ENCODE measurements at regions not wholly inside any gene's neighbourhood (a gene's known extent, or its start where the extent isn't known, plus 50 kb on each side); places are given as distances from the start of the nearest gene placed in this dataset.
"Not testable (repeated sequence)": the region's sequence is repeated elsewhere in the genome, so short reads cannot be mapped to it uniquely, and the experiment has no call there.

DNA sequence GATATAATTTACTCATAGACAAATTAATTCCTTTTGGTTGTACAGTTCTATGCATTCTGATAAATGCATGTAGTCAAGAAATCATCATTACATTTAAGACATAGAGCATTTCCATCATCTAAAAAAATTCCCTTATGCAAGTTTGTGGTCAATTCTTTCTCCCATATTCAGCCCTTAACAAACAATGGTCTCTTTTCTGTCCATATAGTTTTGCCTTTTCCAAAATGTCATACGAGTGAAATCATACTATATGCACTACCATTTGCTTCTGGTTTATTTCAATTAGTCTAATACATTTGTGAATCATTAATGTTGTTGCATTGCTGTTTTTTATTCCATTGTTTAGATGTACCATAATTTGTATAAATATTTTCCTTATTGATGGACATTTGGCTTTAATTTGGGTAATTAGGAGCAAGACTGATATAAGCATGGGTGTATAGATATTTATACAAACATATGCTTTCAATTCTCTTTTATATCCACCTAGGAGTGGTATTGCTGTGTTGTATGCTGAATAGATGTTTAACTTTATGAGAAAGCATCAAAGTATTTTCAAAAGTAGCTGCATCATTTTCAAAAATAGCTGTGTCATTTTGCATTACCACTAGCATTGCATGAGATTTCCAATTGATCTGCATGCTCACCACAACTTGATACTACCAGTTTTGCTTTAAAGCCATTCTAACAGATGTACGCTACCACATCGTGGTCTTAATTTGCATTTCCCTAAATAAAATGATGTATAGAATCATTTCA is 397.0 kb upstream of the ADAMTS5 start:
- no peak for DNase-seq

DNA sequence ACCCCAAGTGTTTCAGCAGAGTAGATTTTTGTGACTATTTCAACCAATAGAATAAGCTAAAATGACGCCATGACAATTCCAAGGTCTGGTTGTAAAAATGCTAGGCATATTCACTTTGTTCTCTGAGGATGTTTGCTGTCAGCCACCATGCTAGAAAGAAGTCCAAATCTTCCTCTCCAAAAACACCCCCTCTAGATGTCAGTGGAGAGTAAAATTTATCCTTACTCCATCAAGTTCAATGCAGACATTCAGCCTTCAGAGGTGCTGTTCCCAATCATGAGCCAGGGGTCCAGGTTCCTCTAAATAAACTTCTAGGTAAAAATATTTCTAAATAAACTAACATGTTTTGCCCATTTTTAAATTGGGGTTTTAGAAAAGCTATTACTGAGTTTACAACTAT is 395.4 kb upstream of the ADAMTS5 start:
- no peak for DNase-seq

DNA sequence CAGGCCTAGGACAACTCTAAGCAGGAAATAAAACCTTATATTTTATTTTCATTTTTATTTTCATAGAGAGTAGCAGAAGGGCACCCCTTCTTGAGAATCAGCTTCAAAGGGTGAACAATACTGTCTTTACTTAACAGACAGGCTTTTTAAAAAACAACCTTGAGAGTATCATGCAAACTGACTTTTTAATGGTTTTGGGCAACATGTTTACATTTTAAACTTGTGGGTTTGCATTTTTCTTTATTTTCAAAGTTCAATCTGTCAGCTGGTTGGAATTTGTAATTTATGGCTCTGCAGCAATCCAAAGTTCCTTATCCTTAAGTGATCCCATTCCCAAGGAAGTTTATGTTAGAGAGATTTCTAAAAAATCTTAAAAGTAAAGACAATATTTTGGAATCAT is 392.3 kb upstream of the ADAMTS5 start:
- no peak for DNase-seq

DNA sequence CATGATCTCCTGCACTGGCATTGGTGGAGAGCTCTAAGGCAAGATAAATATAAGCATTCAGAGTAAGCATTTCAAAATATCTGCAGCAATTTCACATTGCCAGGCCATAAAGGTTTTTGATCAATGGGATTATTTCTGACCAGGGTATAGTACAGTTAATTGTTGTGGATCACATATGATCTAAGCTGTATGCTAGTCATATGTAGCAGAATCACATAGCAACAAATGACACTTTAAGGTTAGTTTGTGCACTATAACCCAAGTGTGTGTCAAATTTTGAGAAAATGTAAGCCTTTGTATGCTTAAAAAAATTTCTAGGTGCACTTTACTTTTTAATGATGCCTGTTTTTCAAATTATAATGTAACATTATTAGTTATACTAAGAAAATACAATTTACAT is 386.0 kb upstream of the ADAMTS5 start:
- no peak for DNase-seq

- DNase-seq, result no peak
Measured at GRCh38 chr21:27346041-27346448, 379.2 kb upstream of the ADAMTS5 start.

- peak; percentile 82 for DNase-seq
Measured at GRCh38 chr21:27339902-27340301, 373.0 kb upstream of the ADAMTS5 start.

DNA sequence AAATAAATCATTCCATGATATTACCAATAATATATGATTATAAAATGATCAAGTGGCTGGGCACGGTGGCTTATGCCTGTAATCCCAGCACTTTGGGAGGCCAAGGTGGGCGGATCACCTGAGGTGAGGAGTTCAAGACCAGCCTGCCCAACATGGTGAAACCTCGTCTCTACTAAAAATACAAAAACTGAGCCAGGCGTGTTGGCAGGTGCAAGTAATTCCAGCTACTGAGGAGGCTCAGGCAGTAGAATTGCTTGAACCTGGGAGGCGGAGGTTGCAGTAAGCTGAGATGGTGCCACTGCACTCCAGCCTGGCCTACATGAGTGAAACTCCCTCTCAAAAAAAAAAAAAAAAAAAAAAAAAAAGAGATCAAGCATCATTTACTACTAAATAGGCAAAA is 371.1 kb upstream of the ADAMTS5 start:
- not testable (repeated sequence) for DNase-seq

DNA sequence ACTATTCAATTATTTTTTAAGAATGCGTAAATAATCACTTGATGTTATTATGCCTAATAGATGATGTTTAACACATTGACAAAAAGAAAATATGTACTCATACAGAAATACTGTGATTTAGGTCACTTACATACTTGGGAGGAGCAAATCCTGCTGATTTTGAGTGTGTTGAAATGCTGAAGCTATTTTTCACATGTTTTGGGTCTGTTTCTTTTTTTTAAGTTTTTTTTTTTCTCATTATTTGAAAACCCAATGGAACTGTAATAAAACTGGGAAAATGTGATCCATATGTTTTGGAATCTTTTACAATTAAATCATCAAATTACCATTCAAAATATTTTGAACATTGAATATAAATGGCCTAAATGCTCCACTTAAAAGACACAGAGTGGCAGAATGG is 366.2 kb upstream of the ADAMTS5 start:
- peak; percentile 81 for DNase-seq

DNA sequence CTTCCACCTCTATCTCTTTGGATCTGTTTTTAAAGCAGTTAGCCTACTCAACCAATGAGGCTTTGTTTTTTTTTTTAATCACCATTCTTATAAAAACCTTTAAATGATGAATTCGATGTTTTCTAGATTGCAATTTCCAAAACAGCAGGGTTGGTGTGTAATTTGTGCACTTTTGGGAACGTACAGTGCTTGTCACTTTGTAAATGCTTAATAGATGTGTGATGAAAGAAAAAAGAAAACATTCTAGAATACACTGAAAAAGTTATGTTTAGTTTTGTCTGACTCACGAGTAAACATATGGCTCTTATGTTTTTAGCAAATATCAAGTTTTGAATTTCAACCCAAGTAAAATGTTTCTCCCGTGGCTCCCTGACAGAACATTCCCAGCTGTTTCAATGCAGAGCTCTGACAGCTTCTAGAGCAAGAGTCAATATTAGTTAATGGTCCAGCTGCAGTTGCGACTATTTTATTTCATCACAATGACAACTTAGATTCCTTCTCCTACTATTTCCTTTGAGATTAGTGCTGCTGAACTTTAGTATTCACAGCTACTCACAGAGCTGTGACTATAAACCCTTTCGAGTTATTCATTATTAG is 362.5 kb upstream of the ADAMTS5 start:
- peak; percentile 92 for DNase-seq

GRCh38 chr21:27326301-27326700 is 359.4 kb upstream of the ADAMTS5 start:
- no peak for DNase-seq

GRCh38 chr21:27323331-27323730 is 356.4 kb upstream of the ADAMTS5 start:
- no peak for DNase-seq

DNA sequence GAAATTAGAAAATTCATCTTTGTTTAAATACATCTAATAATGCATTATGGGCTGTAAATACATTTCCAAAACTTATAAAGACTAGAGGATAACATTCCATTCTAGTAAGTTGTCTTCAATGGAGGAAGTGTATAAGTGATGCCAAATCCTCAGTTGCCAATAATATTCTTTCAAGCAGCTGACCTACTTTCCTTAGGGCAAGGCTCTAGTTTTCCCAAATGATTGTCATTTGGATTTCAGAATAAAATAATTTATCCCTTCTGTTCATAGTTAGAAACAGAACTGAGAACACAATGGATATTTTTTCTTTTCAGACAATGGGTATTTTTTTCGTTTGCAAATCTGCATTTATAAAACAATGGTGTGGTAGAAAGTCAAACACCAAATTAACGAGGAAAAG is 354.9 kb upstream of the ADAMTS5 start:
- DNase-seq, result no peak

DNA sequence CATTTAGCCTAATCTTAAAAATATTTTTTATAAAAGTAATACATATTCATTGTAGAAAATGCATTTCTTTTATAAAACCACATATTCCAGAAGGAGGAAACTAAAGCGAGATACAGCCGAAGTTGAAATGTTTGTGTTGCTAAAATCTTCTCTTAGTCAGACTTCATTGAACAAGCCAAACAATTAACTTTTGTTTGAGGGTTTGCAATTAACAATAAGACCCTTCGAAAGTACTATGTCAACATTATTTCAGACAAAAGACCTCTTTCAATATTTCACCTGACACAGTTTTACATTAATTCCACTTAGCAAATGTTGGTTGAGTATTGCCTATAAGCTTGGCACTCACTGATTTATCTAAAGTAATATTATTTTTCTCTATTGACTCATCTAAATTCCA is 354.0 kb upstream of the ADAMTS5 start:
- no peak for DNase-seq

DNA sequence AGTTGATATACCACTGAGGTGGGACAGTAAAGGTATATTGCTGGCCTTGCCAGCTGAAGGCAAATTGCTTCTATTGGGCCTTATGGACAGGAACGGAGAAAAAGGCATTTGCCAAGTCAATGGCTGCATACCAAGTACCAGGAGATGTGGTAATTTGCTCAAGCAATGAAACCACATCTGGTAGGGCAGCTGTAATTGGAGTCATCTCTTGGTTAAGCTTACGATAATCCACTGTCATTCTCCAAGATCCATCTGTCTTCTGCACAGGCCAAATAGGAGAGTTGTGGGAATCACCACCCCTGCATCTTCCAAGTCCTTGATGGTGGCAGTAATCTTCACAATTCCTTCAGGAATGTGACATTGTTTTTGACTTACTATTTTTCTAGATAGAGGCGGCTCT is 350.7 kb upstream of the ADAMTS5 start:
- DNase-seq, result not testable (repeated sequence)

DNA sequence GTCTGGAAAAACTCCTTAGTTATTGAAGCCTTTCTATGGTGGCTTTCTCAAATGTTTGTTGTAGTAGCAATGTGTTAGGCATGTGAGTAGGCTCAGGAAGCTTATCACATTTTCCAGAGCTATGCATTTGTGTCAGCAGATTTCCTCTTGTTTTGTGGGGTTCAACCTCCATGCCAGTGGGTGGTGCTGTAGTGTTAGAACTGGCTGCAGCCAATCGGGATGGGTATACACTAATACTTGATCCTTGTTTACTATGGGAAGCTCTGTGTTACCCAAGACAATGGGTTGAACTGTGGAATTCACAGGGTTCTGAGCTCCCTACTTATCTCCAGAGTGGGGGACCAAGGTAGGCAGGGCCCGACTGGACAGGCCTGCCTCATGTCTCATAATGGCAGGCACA is 348.5 kb upstream of the ADAMTS5 start:
- DNase-seq, result no peak

DNA sequence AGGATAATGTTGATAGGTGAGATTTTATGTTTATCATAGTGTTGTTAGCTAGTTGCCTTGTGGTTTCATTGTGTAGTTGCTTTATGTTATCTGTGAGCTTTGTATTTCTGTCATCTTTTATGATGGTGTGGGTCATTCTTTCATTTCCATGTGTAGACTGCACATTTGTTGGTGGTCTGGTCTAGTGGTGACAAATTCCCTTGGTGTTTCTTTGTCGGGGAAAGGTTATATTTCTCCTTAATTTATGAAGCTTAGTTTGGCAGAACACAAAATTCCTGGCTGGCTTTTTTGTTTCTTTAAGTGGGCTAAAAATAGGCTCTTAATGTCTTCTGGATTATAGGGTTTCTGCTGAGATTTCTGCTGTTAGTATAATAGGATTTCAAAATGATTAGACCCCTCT is 347.2 kb upstream of the ADAMTS5 start:
- no peak for DNase-seq

DNA sequence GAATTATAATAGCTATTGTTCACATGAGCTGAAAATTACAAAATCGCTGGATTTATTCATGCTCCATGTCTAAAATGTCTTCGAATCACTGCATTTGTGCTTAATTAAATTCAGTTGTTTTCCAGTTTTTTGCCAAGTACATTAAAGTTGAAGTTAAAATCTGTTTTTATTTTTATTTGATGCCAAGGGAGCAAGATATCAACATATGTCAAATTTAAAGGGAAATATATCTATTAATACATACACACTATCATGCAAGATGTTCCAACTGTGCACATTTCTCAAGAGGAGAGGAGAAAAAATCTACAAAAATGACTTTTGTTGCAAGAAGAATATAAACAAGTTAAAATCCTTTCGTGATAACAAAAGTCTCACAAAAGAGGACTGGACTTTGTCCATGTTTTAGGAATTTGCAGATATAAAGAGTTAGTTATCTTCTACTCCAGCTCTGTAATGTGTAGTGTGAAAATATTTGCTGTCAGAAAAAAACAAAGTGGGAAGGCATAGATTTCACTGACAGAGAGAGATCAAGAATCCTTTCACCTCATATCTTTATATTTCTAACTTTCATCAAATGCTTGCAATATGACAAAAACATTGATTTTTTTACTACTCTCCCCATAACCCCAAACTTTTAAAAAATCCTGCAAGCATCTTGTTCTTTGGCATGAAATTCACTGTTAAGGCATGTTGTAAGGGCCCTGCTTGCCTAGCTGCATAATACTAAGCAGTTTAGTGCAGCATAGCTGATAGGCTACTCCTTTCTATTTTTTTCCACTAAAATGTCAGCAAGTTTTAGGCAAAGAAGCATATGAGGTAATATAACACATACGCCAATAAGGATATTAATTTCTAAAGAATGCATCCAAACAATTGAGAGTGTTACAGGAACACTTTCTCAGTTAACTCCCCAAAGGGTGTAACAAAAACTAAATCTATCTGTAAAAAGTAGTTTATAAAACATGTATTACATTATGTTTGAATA is 340.2 kb upstream of the ADAMTS5 start:
- DNase-seq, result peak; percentile 90

GRCh38 chr21:27306206-27306605 is 339.3 kb upstream of the ADAMTS5 start:
- peak; percentile 79 for DNase-seq

GRCh38 chr21:27301220-27301619 is 334.3 kb upstream of the ADAMTS5 start:
- DNase-seq, result peak; percentile 69

- peak; percentile 34 for DNase-seq
Measured at GRCh38 chr21:27300770-27301169, 333.9 kb upstream of the ADAMTS5 start.

DNA sequence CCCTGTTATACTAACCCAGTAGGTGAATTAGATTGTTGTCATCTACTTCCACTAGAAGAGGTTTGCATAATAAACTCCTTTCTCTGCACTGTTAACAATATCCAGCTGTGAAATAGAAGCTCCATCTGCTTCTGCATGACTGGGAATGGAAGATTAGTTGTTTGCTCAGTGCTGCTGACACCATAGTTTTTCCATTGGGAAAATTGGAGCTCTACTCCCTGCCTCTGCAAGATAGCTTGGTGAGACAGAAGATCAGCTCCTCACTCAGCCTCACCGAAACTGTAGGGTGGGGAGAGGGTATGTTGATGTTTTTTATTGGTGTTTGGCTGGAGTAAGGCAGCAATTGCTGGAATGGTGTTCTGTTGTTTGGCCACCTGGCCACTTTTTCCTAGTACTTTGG is 331.6 kb upstream of the ADAMTS5 start:
- peak; percentile 62 for DNase-seq

DNA sequence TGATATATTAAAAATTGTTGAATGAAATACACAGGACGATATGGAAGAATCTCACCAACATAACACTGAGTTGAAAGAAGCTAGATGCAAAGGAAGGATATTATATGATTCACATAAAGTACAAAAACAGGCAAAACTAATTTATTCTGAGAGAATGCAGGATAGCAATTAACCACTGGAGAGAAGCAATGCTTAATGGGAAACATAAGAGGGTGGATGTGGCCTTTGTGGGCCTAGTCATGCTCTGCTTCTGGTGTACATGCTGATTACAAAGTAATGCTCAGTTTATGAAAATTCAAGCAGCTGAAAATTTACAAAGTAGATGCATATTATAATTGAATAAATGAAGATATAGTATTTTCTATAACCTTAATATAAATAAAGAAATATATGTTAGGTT is 326.4 kb upstream of the ADAMTS5 start:
- peak; percentile 71 for DNase-seq

GRCh38 chr21:27292783-27293182 is 325.9 kb upstream of the ADAMTS5 start:
- peak; percentile 86 for DNase-seq
